ENCODE measurements at regions not wholly inside any gene's neighbourhood (a gene's known extent, or its start where the extent isn't known, plus 50 kb on each side); places are given as distances from the start of the nearest gene placed in this dataset.

GRCh38 chr16:77549876-77550275 lies 115.0 kb upstream of the ADAMTS18 start:
- no peak overlapping the region for H3K4me2 ChIP-seq (ENCODE audit: insufficient read depth, low read length)
- H3K27me3 ChIP-seq (ENCODE audit: control insufficient read depth in 2 of 2, insufficient read depth in 2 of 2, low read length in 2 of 2), result no peaks in the 10 kb centered on the region
- ChIA-PET POLR2A (no interaction called here), CTCF (no interaction called here)
- H3K9me3 ChIP-seq (replicated peaks; ENCODE audit: control insufficient read depth, insufficient read depth, low read length), result no peaks in the 10 kb centered on the region
- intact Hi-C loops (cut with micrococcal nuclease), result loop anchor here (5.0 kb wide), 1 partner anchor 48 kb away; no protein-coding TSS in a partner anchor
- DNase-seq (ENCODE audit: low read depth, low spot score), result no peak
- no peak for TF ChIP-seq MYC (IDR thresholded peaks at IDR 0.05; ENCODE audit: low read depth, low read length)
- TF ChIP-seq POLR2A (IDR thresholded peaks at IDR 0.05; ENCODE audit: low read depth, low read length), result no peak
- no peak for TF ChIP-seq JUN (IDR thresholded peaks at IDR 0.05; ENCODE audit: borderline replicate concordance, insufficient read depth, insufficient read length, low read depth)
- TF ChIP-seq FOS (IDR thresholded peaks at IDR 0.05; ENCODE audit: borderline replicate concordance, insufficient read depth, low read length), result no peak
- no peak for TF ChIP-seq POLR2AphosphoS5 (IDR thresholded peaks at IDR 0.05; ENCODE audit: insufficient read depth, low read depth, low read length)
- TF ChIP-seq, protein P1, sequence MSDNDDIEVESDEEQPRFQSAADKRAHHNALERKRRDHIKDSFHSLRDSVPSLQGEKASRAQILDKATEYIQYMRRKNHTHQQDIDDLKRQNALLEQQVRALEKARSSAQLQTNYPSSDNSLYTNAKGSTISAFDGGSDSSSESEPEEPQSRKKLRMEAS (IDR thresholded peaks at IDR 0.05; ENCODE audit: insufficient read depth, insufficient read length), result no peak
- TF ChIP-seq EZH2 (IDR thresholded peaks at IDR 0.05; ENCODE audit: borderline replicate concordance, low read depth, low read length, severe bottlenecking), result no peak
- TF ChIP-seq GATA2 (IDR thresholded peaks at IDR 0.05; ENCODE audit: insufficient read depth, insufficient read length, low read depth, low read length), result no peak
- TF ChIP-seq, protein P2, sequence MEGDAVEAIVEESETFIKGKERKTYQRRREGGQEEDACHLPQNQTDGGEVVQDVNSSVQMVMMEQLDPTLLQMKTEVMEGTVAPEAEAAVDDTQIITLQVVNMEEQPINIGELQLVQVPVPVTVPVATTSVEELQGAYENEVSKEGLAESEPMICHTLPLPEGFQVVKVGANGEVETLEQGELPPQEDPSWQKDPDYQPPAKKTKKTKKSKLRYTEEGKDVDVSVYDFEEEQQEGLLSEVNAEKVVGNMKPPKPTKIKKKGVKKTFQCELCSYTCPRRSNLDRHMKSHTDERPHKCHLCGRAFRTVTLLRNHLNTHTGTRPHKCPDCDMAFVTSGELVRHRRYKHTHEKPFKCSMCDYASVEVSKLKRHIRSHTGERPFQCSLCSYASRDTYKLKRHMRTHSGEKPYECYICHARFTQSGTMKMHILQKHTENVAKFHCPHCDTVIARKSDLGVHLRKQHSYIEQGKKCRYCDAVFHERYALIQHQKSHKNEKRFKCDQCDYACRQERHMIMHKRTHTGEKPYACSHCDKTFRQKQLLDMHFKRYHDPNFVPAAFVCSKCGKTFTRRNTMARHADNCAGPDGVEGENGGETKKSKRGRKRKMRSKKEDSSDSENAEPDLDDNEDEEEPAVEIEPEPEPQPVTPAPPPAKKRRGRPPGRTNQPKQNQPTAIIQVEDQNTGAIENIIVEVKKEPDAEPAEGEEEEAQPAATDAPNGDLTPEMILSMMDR (IDR thresholded peaks at IDR 0.05; ENCODE audit: extremely low read depth in 1 of 2, insufficient read depth in 1 of 2, low read depth in 1 of 2, low read length in 2 of 2), result no peak
- peak; percentile 42 for FAIRE-seq
- H3K27ac ChIP-seq (ENCODE audit: insufficient read depth, low read depth, low read length), result no peak overlapping the region
- dilution Hi-C loops (cut with MboI; ENCODE audit: extremely low pct_ligation_motif_present, low sequenced_read_pairs), result no loop called here
- H3K4me3 ChIP-seq (replicated peaks in 1 of 3; ENCODE audit: insufficient read depth in 1 of 3, low read depth in 1 of 3, low read length in 3 of 3), result no peak overlapping the region
- peak overlapping the region; percentile 4 for H2AFZ ChIP-seq (ENCODE audit: low read depth, low read length)
- H3K4me1 ChIP-seq (ENCODE audit: control insufficient read depth, extremely low read depth, insufficient read depth, low read length), result peaks cover 3% of the 10 kb centered on the region
- no peak overlapping the region for H3K9ac ChIP-seq (replicated peaks; ENCODE audit: extremely low read depth, insufficient read depth, low read length)
- no peaks in the 10 kb centered on the region for H3K9me1 ChIP-seq (replicated peaks; ENCODE audit: control insufficient read depth, extremely low read depth, insufficient read depth, low read length)
- no peaks in the 10 kb centered on the region for H3K79me2 ChIP-seq (ENCODE audit: control insufficient read depth, insufficient read depth, low read length)
- BruUV-seq (replicated peaks), result no TSS peak
- H3K36me3 ChIP-seq (ENCODE audit: control insufficient read depth in 2 of 2, extremely low read depth in 1 of 2, insufficient read depth in 2 of 2, low read length in 2 of 2), result no peaks in the 10 kb centered on the region
- no peaks in the 10 kb centered on the region for H4K20me1 ChIP-seq (replicated peaks; ENCODE audit: control insufficient read depth, extremely low read depth, insufficient read depth, low read length)

Measured in endothelial cell of umbilical vein (primary cell).